WTC11 (cell line): ENCODE measurements at regions not wholly inside any gene's neighbourhood (a gene's known extent, or its start where the extent isn't known, plus 50 kb on each side); places are given as distances from the start of the nearest gene placed in this dataset.

Source experiments
- CREM ChIP-seq: sonication (generic); formaldehyde crosslinking; IDR thresholded peaks from 2 replicates; pipeline ENCODE4 v1.8.1; 2022; ENCODE audit warnings: mild to moderate bottlenecking, missing genetic modification reagents, moderate library complexity
- GABPB1 ChIP-seq: sonication (generic); formaldehyde crosslinking; IDR thresholded peaks from 2 replicates; pipeline ENCODE4 v1.8.1; 2023; ENCODE audit warnings: mild to moderate bottlenecking, missing genetic modification reagents
- JUN ChIP-seq: sonication (generic); formaldehyde crosslinking; IDR thresholded peaks from 2 replicates; pipeline ENCODE4 v1.8.0; 2023; ENCODE audit warnings: mild to moderate bottlenecking, missing genetic modification reagents
- ZNF121 ChIP-seq: sonication (generic); formaldehyde crosslinking; IDR thresholded peaks from 2 replicates; pipeline ENCODE4 v1.8.0; 2023; ENCODE audit warnings: missing genetic modification reagents
- TF ChIP-seq, protein P1 (sequence below): sonication (generic); formaldehyde crosslinking; IDR thresholded peaks from 2 replicates; pipeline ENCODE4 v1.8.0; 2022; ENCODE audit warnings: missing genetic modification reagents
- TF ChIP-seq, protein P2 (sequence below): sonication (generic); formaldehyde crosslinking; IDR thresholded peaks from 2 replicates; pipeline ENCODE4 v1.8.1; 2022; ENCODE audit warnings: missing genetic modification reagents, borderline replicate concordance
- TF ChIP-seq, protein P3 (sequence below): fragments of 200-600 bp; IDR thresholded peaks from 2 replicates; pipeline ENCODE4 v1.8.0; 2022; ENCODE audit warnings: antibody characterized with exemption
- TF ChIP-seq, protein P4 (sequence below): sonication (generic); formaldehyde crosslinking; IDR thresholded peaks from 2 replicates; pipeline ENCODE4 v1.8.0; 2023; ENCODE audit warnings: mild to moderate bottlenecking, missing genetic modification reagents
- TF ChIP-seq, protein P5 (sequence below): sonication (generic); formaldehyde crosslinking; IDR thresholded peaks from 2 replicates; pipeline ENCODE4 v1.8.1; 2023; ENCODE audit warnings: mild to moderate bottlenecking, missing genetic modification reagents, moderate library complexity
- TF ChIP-seq, protein P6 (sequence below): sonication (generic); formaldehyde crosslinking; conservative IDR thresholded peaks from 2 replicates; pipeline ENCODE4 v1.8.1; 2022; ENCODE audit warnings: mild to moderate bottlenecking, missing genetic modification reagents

DNA sequence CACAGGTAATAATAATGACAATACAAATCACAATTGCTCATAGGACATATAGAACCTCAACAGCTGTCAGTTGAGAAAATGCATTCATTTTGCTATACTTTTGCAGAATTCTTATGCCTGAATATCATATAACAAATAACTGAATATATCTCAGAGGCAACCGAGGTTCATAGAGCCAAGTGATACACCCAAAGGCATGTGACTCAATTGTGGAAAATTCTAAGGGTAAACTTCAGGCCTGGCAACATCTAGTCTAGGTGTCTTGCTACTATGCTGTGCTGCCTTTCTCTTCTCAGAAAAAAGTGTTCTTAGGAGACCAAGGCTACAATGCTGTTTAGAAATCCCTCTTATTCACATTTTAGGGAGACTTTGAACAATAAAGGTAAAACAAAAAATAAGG, 270.7 kb downstream of the BAMBI start:
- TF ChIP-seq, protein P1, sequence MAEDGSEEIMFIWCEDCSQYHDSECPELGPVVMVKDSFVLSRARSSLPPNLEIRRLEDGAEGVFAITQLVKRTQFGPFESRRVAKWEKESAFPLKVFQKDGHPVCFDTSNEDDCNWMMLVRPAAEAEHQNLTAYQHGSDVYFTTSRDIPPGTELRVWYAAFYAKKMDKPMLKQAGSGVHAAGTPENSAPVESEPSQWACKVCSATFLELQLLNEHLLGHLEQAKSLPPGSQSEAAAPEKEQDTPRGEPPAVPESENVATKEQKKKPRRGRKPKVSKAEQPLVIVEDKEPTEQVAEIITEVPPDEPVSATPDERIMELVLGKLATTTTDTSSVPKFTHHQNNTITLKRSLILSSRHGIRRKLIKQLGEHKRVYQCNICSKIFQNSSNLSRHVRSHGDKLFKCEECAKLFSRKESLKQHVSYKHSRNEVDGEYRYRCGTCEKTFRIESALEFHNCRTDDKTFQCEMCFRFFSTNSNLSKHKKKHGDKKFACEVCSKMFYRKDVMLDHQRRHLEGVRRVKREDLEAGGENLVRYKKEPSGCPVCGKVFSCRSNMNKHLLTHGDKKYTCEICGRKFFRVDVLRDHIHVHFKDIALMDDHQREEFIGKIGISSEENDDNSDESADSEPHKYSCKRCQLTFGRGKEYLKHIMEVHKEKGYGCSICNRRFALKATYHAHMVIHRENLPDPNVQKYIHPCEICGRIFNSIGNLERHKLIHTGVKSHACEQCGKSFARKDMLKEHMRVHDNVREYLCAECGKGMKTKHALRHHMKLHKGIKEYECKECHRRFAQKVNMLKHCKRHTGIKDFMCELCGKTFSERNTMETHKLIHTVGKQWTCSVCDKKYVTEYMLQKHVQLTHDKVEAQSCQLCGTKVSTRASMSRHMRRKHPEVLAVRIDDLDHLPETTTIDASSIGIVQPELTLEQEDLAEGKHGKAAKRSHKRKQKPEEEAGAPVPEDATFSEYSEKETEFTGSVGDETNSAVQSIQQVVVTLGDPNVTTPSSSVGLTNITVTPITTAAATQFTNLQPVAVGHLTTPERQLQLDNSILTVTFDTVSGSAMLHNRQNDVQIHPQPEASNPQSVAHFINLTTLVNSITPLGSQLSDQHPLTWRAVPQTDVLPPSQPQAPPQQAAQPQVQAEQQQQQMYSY (CRISPR knock-in tag) = no peak
- TF ChIP-seq GABPB1 (CRISPR knock-in tag) = no peak
- TF ChIP-seq CREM (CRISPR knock-in tag) = no peak
- TF ChIP-seq, protein P2, sequence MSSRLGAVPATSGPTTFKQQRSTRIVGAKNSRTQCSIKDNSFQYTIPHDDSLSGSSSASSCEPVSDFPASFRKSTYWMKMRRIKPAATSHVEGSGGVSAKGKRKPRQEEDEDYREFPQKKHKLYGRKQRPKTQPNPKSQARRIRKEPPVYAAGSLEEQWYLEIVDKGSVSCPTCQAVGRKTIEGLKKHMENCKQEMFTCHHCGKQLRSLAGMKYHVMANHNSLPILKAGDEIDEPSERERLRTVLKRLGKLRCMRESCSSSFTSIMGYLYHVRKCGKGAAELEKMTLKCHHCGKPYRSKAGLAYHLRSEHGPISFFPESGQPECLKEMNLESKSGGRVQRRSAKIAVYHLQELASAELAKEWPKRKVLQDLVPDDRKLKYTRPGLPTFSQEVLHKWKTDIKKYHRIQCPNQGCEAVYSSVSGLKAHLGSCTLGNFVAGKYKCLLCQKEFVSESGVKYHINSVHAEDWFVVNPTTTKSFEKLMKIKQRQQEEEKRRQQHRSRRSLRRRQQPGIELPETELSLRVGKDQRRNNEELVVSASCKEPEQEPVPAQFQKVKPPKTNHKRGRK (CRISPR knock-in tag) = no peak
- TF ChIP-seq, protein P3, sequence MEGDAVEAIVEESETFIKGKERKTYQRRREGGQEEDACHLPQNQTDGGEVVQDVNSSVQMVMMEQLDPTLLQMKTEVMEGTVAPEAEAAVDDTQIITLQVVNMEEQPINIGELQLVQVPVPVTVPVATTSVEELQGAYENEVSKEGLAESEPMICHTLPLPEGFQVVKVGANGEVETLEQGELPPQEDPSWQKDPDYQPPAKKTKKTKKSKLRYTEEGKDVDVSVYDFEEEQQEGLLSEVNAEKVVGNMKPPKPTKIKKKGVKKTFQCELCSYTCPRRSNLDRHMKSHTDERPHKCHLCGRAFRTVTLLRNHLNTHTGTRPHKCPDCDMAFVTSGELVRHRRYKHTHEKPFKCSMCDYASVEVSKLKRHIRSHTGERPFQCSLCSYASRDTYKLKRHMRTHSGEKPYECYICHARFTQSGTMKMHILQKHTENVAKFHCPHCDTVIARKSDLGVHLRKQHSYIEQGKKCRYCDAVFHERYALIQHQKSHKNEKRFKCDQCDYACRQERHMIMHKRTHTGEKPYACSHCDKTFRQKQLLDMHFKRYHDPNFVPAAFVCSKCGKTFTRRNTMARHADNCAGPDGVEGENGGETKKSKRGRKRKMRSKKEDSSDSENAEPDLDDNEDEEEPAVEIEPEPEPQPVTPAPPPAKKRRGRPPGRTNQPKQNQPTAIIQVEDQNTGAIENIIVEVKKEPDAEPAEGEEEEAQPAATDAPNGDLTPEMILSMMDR = no peak
- TF ChIP-seq, protein P4, sequence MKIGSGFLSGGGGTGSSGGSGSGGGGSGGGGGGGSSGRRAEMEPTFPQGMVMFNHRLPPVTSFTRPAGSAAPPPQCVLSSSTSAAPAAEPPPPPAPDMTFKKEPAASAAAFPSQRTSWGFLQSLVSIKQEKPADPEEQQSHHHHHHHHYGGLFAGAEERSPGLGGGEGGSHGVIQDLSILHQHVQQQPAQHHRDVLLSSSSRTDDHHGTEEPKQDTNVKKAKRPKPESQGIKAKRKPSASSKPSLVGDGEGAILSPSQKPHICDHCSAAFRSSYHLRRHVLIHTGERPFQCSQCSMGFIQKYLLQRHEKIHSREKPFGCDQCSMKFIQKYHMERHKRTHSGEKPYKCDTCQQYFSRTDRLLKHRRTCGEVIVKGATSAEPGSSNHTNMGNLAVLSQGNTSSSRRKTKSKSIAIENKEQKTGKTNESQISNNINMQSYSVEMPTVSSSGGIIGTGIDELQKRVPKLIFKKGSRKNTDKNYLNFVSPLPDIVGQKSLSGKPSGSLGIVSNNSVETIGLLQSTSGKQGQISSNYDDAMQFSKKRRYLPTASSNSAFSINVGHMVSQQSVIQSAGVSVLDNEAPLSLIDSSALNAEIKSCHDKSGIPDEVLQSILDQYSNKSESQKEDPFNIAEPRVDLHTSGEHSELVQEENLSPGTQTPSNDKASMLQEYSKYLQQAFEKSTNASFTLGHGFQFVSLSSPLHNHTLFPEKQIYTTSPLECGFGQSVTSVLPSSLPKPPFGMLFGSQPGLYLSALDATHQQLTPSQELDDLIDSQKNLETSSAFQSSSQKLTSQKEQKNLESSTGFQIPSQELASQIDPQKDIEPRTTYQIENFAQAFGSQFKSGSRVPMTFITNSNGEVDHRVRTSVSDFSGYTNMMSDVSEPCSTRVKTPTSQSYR (CRISPR knock-in tag) = no peak
- TF ChIP-seq JUN (CRISPR knock-in tag) = no peak
- TF ChIP-seq, protein P5, sequence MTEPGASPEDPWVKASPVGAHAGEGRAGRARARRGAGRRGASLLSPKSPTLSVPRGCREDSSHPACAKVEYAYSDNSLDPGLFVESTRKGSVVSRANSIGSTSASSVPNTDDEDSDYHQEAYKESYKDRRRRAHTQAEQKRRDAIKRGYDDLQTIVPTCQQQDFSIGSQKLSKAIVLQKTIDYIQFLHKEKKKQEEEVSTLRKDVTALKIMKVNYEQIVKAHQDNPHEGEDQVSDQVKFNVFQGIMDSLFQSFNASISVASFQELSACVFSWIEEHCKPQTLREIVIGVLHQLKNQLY = no peak
- no peak for TF ChIP-seq ZNF121 (CRISPR knock-in tag)
- TF ChIP-seq, protein P6, sequence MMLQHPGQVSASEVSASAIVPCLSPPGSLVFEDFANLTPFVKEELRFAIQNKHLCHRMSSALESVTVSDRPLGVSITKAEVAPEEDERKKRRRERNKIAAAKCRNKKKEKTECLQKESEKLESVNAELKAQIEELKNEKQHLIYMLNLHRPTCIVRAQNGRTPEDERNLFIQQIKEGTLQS (CRISPR knock-in tag) = no peak
